GM19468 (cell line): ENCODE measurements at regions not wholly inside any gene's neighbourhood (a gene's known extent, or its start where the extent isn't known, plus 50 kb on each side); places are given as distances from the start of the nearest gene placed in this dataset.

Experiments
- ATAC-seq: cut with Tn5 transposase; IDR thresholded peaks from one replicate; pipeline ENCODE4 v1.9.1; 2021; ENCODE audit warnings: mild to moderate bottlenecking, moderate library complexity, moderate number of reproducible peaks; ENCODE audit not compliant: unreplicated experiment; ENCODE audit errors: extremely low read depth

- no peak for ATAC-seq
Measured at GRCh38 chr6:19009769-19010168, 622.6 kb downstream of the RNF144B start.

- ATAC-seq, result no peak
Measured at GRCh38 chr6:19013026-19013705, 626.0 kb downstream of the RNF144B start.

- ATAC-seq, result no peak
Measured at GRCh38 chr6:19024737-19025136, 637.6 kb downstream of the RNF144B start.

GRCh38 chr6:19028201-19028600 is 641.1 kb downstream of the RNF144B start:
- ATAC-seq, result no peak

GRCh38 chr6:19032591-19033295 is 645.6 kb downstream of the RNF144B start:
- ATAC-seq, result no peak

- no peak for ATAC-seq
Measured at GRCh38 chr6:19033683-19034082, 646.5 kb downstream of the RNF144B start.

- no peak for ATAC-seq
Measured at GRCh38 chr6:19034986-19035385, 647.8 kb downstream of the RNF144B start.

GRCh38 chr6:19035461-19036195 is 648.5 kb downstream of the RNF144B start:
- no peak for ATAC-seq

GRCh38 chr6:19036196-19036555 is 649.0 kb downstream of the RNF144B start:
- ATAC-seq, result no peak

GRCh38 chr6:19037607-19038006 is 650.5 kb downstream of the RNF144B start:
- ATAC-seq, result no peak

- no peak for ATAC-seq
Measured at GRCh38 chr6:19039287-19039686, 652.1 kb downstream of the RNF144B start.

- no peak for ATAC-seq
Measured at GRCh38 chr6:19041906-19042305, 654.8 kb downstream of the RNF144B start.

GRCh38 chr6:19042420-19042819 is 655.3 kb downstream of the RNF144B start:
- ATAC-seq, result no peak

GRCh38 chr6:19050765-19051164 is 663.6 kb downstream of the RNF144B start:
- ATAC-seq, result no peak

GRCh38 chr6:19052219-19052618 is 665.1 kb downstream of the RNF144B start:
- ATAC-seq, result no peak

- no peak for ATAC-seq
Measured at GRCh38 chr6:19059102-19059501, 672.0 kb downstream of the RNF144B start.

GRCh38 chr6:19067165-19067564 is 680.0 kb downstream of the RNF144B start:
- no peak for ATAC-seq

GRCh38 chr6:19070520-19070919 is 683.4 kb downstream of the RNF144B start:
- no peak for ATAC-seq

- no peak for ATAC-seq
Measured at GRCh38 chr6:19083801-19084200, 696.7 kb downstream of the RNF144B start.

GRCh38 chr6:19086480-19086879 is 699.3 kb downstream of the RNF144B start:
- no peak for ATAC-seq

- ATAC-seq, result no peak
Measured at GRCh38 chr6:19087296-19087695, 700.1 kb downstream of the RNF144B start.
